Activated naive CD8-positive, alpha-beta T cell treated with anti-CD3 and anti-CD28 coated beads, Interleukin-2, amount 50 U/mL, for 16 hours (primary cell): ENCODE measurements at regions not wholly inside any gene's neighbourhood (a gene's known extent, or its start where the extent isn't known, plus 50 kb on each side); places are given as distances from the start of the nearest gene placed in this dataset.
"Not testable (repeated sequence)": the region's sequence is repeated elsewhere in the genome, so short reads cannot be mapped to it uniquely, and the experiment has no call there.

Source experiments
- DNase-seq: peaks from one replicate; pipeline ENCODE4 v3.0.0-alpha.2; 2020; ENCODE audit warnings: low read depth, low spot score

GRCh38 chr4:106869551-106869950 is 166.6 kb downstream of the DKK2 start:
- no peak for DNase-seq

- no peak for DNase-seq
Measured at GRCh38 chr4:106868381-106869035, 167.6 kb downstream of the DKK2 start.

GRCh38 chr4:106864231-106864630 is 171.9 kb downstream of the DKK2 start:
- DNase-seq, result no peak

- DNase-seq, result no peak
Measured at GRCh38 chr4:106854569-106855351, 181.4 kb downstream of the DKK2 start.

DNA sequence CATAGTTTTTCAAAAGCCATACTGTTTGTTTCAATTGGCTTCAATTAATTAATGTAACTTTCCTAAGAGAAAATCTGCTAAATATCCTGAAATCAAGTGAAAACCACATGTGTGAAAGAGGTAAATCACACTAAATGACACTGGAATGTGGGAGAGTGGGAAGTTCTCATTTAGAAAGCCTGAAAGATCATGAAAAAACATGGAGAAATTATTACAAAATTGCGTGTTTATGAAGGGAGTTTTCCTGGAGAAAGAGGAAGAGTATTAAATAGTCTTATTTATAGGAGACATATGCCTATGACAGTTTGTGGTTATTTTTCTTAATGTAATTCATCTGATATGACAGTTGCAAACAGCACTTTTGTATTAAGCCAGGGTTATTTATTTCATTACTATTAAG is 183.7 kb downstream of the DKK2 start:
- DNase-seq, result no peak

DNA sequence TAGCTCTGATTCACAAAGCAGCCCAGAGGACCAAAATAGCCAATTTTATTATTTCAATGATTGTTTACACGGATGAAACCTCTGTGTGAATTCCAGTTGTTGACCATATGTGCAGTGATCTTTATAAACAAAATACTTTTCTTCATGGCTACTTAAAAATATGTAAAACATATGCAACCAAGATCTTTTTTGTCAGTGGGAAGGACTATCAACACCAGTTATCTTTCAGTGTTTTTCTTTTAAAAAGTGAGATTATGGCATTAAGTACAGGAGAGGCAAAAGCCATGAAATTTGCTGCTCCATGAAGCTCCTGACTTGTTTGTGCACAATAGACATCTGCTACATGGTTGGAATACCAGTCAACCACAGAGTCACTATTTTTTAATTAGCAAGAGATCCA is 184.4 kb downstream of the DKK2 start:
- DNase-seq, result no peak

DNA sequence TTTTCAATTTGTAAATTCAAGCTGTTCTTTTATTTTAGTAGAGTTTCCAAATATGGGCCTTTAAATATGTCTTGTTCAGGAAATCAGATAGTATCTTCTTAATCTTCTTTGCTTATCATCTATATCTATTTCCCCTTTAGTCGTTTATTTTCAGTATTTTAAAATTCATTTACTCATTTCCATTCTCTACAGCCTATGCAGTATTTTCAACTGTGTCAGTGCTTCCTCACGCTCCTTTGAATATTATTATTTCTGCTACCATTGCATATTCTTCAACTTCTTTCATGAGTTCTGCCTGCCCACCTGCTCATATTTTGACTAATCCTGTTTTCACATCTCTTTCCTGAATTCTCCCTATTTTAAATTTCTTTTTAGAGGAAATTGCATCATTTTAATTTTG is 185.4 kb downstream of the DKK2 start:
- DNase-seq, result no peak

DNA sequence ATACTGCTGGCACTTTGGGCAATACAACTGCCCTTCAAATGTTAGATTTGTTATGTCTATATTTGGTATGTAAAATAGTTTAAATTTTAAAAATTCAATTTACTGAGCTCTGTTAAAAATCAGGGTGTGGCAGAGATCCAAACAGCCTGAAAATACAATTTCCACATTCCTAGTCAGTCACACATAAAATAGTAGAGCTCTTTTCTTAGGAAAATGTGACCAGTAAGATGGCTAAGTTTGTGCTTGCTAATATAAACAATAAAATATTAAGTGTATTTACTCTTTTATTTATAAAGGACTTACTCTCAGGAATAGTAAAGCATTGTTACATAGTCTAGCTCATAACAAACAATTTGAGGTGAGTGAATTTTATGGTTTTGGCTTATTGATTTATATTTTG is 200.2 kb downstream of the DKK2 start:
- DNase-seq, result no peak

DNA sequence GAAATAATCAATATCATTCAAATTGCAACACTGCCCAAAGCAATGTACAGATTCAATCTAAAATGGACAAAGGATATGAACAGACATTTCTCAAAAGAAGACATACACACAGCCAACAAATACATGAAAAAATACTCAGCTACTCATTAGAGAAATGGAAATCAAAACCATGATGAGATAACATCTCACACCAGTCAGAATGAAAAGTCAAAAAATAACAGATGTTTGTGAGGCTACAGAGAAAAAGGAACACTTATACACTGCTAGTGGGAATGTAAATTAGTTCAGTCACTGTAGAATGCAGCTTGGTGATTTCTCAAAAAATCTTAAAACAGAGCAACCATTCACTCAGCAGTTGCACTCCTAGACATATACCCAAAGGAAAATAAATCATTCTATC is 205.2 kb downstream of the DKK2 start:
- DNase-seq, result no peak

GRCh38 chr4:106818764-106819163 is 217.3 kb downstream of the DKK2 start:
- DNase-seq, result no peak

GRCh38 chr4:106816496-106816895 is 219.6 kb downstream of the DKK2 start:
- DNase-seq, result no peak

DNA sequence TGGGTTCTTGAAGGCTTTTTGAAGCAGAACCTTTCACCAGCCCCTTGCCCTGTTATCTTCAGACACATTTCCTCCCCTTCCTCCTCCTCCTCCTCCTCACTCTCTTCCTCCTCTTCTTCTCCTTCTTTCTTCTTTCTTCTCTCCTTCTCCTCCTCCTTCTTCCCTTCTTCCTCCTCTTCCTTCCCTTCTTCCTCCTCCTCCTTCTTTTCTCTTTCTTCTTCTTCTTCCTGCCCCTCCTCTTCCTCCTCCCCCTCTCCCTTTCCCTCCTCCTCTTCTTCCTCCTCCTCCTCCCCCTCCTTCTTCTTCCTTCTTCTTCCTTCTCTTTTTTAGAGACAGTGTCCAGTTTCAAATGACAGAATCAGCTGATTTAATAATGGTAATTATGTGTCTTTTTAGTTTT is 226.0 kb downstream of the DKK2 start:
- DNase-seq, result no peak

DNA sequence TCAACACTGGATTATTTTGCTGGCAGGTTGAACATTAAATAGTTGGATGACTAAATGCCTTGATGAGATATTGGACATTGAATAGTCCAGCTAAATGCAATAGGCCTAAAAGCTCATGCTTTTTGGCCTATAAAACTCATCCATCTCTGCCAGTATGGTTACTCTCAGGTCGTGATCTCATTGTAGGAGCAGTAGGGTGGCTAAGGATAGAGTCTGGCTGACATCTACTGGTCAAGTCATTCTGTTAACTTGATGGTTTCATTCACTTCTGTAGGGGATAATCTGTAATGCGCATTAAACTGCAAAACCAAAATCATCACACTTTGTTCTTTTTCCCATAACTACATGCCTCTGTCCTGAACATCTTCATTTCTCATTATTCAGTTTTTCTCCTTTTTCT is 227.0 kb downstream of the DKK2 start:
- DNase-seq, result no peak

DNA sequence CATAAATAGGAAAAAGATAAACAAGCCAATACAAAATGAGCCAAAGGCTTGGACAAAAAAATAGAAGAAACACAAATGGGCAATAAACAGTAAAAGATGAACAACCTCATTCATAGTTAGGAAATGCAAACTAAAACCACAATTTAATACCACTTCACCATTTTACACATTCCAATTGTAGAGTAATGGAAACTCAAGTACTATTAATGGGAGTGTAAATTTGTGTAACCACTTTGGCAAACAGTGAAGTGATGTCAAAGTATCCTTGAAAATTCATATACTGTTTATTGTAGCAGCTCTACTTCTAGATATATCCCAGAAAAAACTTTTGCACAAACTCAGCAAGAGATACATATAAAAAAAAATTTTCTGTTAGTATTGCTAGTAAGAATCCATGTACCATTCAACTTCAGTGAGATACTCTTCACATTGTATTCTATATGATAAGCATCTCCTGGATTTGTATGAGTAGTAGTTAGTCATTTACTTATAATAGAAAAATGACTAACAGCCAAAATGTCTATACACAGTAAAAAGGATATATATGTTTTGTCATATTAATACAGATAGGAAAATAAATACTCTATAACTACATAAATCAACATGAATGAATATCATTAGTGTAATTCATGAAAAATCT is 229.8 kb downstream of the DKK2 start:
- no peak for DNase-seq

- DNase-seq, result no peak
Measured at GRCh38 chr4:106803083-106803482, 233.0 kb downstream of the DKK2 start.

- DNase-seq, result no peak
Measured at GRCh38 chr4:106801386-106801785, 234.7 kb downstream of the DKK2 start.

DNA sequence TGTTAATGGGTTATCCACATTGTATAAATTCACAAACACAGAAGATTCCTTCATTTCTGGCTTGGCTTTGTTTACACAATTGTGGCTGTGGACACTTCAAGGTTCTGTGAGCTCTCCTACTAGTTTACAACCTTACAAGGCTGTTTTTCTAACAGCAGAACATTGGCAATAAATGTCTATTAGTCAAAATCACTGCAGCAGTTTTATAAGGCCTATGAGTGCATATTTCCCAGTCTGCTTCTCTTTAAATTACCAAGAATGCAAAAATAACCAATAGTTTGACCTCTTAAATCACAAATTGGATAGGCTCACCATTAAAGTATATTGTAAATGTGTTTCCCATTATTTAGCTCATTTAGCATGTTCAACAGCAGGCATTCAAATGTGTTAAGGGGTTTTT is 239.2 kb downstream of the DKK2 start:
- no peak for DNase-seq

GRCh38 chr4:106795326-106795725 is 240.8 kb downstream of the DKK2 start:
- no peak for DNase-seq

GRCh38 chr4:106793933-106794332 is 242.2 kb downstream of the DKK2 start:
- no peak for DNase-seq

DNA sequence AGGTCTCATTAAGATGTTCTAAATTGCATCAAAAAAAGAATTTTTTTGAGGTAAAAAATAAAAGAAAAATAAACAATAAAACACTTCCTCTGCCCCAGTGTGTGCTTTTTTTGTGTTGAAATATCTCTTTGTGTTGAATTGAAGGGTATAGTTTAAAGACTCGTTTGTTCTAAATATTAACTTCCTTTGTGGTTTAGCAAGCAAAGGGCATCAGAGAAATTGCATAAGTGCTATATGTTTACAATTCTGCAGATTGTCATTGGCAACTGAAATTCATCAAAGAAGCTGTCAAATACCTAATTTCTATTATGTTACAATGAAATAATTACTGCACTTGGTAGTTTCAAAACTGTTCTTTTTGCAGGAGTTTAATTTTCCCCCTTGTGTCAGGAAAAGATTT is 260.5 kb downstream of the DKK2 start:
- DNase-seq, result no peak

DNA sequence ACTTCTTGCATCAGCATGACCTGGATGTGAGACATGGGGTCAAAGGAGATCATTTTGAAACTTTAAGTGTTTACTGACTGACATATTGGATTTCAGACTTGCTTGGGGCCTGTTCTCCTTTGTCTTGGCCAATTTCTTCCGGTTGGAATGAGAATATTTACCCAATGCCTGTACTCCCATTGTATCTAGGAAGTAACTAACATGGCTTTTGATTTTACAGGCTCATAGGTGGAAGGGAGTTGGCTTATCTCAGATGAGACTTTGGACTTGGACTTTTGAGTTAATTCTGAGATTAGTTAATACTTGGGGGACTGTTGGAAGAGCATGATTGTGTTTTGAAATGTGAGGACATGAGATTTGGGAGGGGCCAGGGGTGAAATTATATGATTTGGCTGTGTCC is 262.1 kb downstream of the DKK2 start:
- not testable (repeated sequence) for DNase-seq

DNA sequence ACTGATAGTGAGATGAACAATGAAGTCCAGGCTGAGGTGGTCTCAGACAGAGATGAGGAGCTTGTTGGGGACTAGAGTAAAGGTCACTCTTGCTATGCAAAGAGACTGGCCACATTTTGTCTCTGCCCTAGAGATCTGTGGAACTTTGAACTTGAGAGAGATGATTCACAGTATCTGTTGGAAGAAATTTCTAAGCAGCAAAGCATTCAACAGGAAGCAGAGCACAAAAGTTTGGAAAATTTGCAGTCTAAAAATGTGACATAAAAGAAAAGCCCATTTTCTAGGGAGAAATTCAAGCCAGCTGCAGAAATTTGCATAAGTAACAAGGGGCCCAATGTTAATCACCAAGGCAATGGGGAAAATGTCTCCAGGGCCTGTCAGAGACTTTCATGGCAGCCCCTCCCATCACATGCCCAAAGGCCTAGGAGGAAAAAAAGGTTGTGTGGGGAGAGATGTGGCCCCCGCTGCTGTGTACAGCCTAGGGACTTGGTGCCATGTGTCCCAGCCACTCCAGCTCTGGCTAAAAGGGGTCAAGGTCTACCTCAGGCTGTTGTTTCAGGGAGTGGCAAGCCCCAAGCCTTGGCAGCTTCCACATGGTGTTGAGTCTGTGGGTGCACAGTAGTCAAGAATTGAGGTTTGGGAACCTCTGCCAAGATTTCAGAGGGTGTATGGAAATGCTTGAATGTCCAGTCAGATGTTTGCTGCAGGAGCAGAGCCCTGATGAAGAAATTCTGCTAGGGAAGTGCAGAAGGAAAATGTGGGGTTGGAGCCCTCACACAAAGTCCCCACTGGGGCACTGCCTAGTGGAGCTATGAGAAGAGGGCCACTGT is 262.8 kb downstream of the DKK2 start:
- no peak for DNase-seq
